HG03575 (cell line): ENCODE measurements at regions not wholly inside any gene's neighbourhood (a gene's known extent, or its start where the extent isn't known, plus 50 kb on each side); places are given as distances from the start of the nearest gene placed in this dataset.

Experiments
- ATAC-seq: cut with Tn5 transposase; IDR thresholded peaks from one replicate; pipeline ENCODE4 v1.9.1; 2021; ENCODE audit not compliant: unreplicated experiment, insufficient number of reproducible peaks, low FRiP score; ENCODE audit errors: extremely low read depth

- ATAC-seq, result no peak
Measured at GRCh38 chr5:82820188-82820587, 257.0 kb downstream of the TMEM167A start.

- ATAC-seq, result no peak
Measured at GRCh38 chr5:82817897-82818676, 259.1 kb downstream of the TMEM167A start.

- no peak for ATAC-seq
Measured at GRCh38 chr5:82816926-82817325, 260.3 kb downstream of the TMEM167A start.

- no peak for ATAC-seq
Measured at GRCh38 chr5:82815871-82816270, 261.3 kb downstream of the TMEM167A start.

- no peak for ATAC-seq
Measured at GRCh38 chr5:82813861-82814260, 263.3 kb downstream of the TMEM167A start.

GRCh38 chr5:82812575-82812974 is 264.6 kb downstream of the TMEM167A start:
- no peak for ATAC-seq

GRCh38 chr5:82811490-82811889 is 265.7 kb downstream of the TMEM167A start:
- no peak for ATAC-seq

GRCh38 chr5:82809420-82810143 is 267.6 kb downstream of the TMEM167A start:
- ATAC-seq, result no peak

- ATAC-seq, result no peak
Measured at GRCh38 chr5:82808960-82809359, 268.2 kb downstream of the TMEM167A start.

- ATAC-seq, result no peak
Measured at GRCh38 chr5:82807021-82807420, 270.2 kb downstream of the TMEM167A start.

- no peak for ATAC-seq
Measured at GRCh38 chr5:82806513-82806912, 270.7 kb downstream of the TMEM167A start.

- ATAC-seq, result no peak
Measured at GRCh38 chr5:82804155-82804690, 273.0 kb downstream of the TMEM167A start.

- no peak for ATAC-seq
Measured at GRCh38 chr5:82802954-82803353, 274.2 kb downstream of the TMEM167A start.

- ATAC-seq, result no peak
Measured at GRCh38 chr5:82800826-82801225, 276.4 kb downstream of the TMEM167A start.

- no peak for ATAC-seq
Measured at GRCh38 chr5:82799361-82800077, 277.7 kb downstream of the TMEM167A start.

- no peak for ATAC-seq
Measured at GRCh38 chr5:82798676-82799075, 278.5 kb downstream of the TMEM167A start.

GRCh38 chr5:82796643-82797416 is 280.4 kb downstream of the TMEM167A start:
- no peak for ATAC-seq

GRCh38 chr5:82794876-82795275 is 282.3 kb downstream of the TMEM167A start:
- no peak for ATAC-seq
